ENCODE measurements at regions not wholly inside any gene's neighbourhood (a gene's known extent, or its start where the extent isn't known, plus 50 kb on each side); places are given as distances from the start of the nearest gene placed in this dataset.
"Not testable (repeated sequence)": the region's sequence is repeated elsewhere in the genome, so short reads cannot be mapped to it uniquely, and the experiment has no call there.

DNA sequence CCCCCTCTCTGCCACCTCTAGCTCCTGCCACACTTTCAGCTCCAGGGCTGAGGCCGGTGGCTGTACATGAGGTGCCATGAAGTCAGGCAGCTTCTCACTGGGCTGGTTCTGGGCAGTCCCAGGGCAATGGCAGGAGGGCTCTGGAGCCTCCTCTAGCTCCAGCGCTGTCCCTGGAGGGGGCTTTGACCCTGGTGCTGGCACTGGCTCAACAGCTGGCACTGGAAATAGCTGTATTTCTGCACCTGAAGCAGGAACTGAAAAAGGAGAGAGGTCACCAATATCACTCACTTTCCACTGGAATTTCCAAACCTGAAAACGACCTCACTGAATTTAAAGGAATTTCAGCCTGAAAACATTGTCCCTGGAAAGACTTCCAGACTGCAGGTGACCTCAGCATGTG lies 1558.1 kb downstream of the TSPY10 start:
- TF ChIP-seq CTCF, POLR2A (IDR thresholded peaks at IDR 0.05): not testable (repeated sequence)
